PC-3 (cell line): ENCODE measurements at regions not wholly inside any gene's neighbourhood (a gene's known extent, or its start where the extent isn't known, plus 50 kb on each side); places are given as distances from the start of the nearest gene placed in this dataset.

Experiments used
- ATAC-seq: fragments of 200-7000 bp; cut with Tn5 transposase; 2 replicates; pipeline ENCODE4 v1.9.1; 2020; ENCODE audit warnings: mild to moderate bottlenecking, moderate library complexity
- BruUV-seq: library from RNA; stranded (reverse); fragments of 400-500 nt; replicated peaks from 2 replicates; lab custom pipeline; 2021; lab: Mats Ljungman, UMichigan
- CTCF ChIA-PET: fragments of 300-600 bp; sonication (Branson Sonifier 250); formaldehyde crosslinking; loops from one replicate; lab custom pipeline; 2022; ENCODE audit warnings: antibody characterized with exemption; lab: Charles Lee
- POLR2A ChIA-PET: fragments of 300-600 bp; sonication (Branson Sonifier 250); formaldehyde crosslinking; loops from one replicate; lab custom pipeline; 2022; ENCODE audit warnings: antibody characterized with exemption; ENCODE audit not compliant: unreplicated experiment; lab: Charles Lee
- DNase-seq: peaks from one replicate; pipeline ENCODE4 v3.0.0-alpha.2; 2015
- H2AFZ ChIP-seq: fragments of 300-600 bp; sonication (generic); 2 replicates; pipeline ENCODE4 v1.6.0; 2016; ENCODE audit warnings: antibody characterized with exemption, low read length
- H3F3A ChIP-seq: fragments of 300-600 bp; sonication (generic); one replicate; pipeline ENCODE4 v1.6.0; 2017; ENCODE audit warnings: antibody characterized with exemption, low read length, control low read depth, mild to moderate bottlenecking; ENCODE audit not compliant: unreplicated experiment
- H3K27ac ChIP-seq: fragments of 300-600 bp; sonication (generic); 2 replicates; pipeline ENCODE4 v1.5.1; 2016; ENCODE audit warnings: mild to moderate bottlenecking, low read length
- H3K27me3 ChIP-seq: fragments of 300-600 bp; sonication (generic); 2 replicates; pipeline ENCODE4 v1.6.1; 2016; ENCODE audit warnings: low read length, mixed read lengths
- H3K36me3 ChIP-seq: fragments of 300-600 bp; sonication (generic); 2 replicates; pipeline ENCODE4 v1.6.1; 2016; ENCODE audit warnings: low read depth, mixed run types, low read length, mixed read lengths
- H3K4me1 ChIP-seq: fragments of 300-600 bp; sonication (generic); 2 replicates; pipeline ENCODE4 v1.5.1; 2016; ENCODE audit warnings: low read length; ENCODE audit not compliant: insufficient read depth
- H3K4me2 ChIP-seq: fragments of 300-600 bp; sonication (generic); 2 replicates; pipeline ENCODE4 v1.6.0; 2016; ENCODE audit warnings: low read length
- H3K4me3 ChIP-seq: fragments of 300-600 bp; sonication (generic); 2 replicates; pipeline ENCODE4 v1.5.1; 2016; ENCODE audit warnings: mild to moderate bottlenecking, low read length, mixed read lengths
- H3K79me2 ChIP-seq: fragments of 300-600 bp; sonication (generic); 2 replicates; pipeline ENCODE4 v1.6.1; 2017; ENCODE audit warnings: low read length, mixed read lengths
- H3K9ac ChIP-seq: fragments of 300-600 bp; sonication (generic); 2 replicates; pipeline ENCODE4 v1.6.0; 2016; ENCODE audit warnings: mild to moderate bottlenecking, low read length
- H3K9me2 ChIP-seq: fragments of 300-600 bp; sonication (generic); replicated peaks from 2 replicates; pipeline ENCODE4 v1.6.1; 2016; ENCODE audit warnings: mixed run types, low read length, mixed read lengths
- H3K9me3 ChIP-seq: fragments of 300-600 bp; sonication (generic); 2 replicates; pipeline ENCODE4 v1.6.1; 2016; ENCODE audit warnings: low read length, mixed read lengths
- H4K20me1 ChIP-seq: fragments of 300-600 bp; sonication (generic); 2 replicates; pipeline ENCODE4 v1.6.1; 2016; ENCODE audit warnings: low read length, mixed read lengths
- CTCF ChIP-seq: fragments of 300-600 bp; sonication (generic); conservative IDR thresholded peaks from 2 replicates; pipeline ENCODE4 v1.5.1; 2017; ENCODE audit warnings: antibody characterized with exemption, low read depth, mild to moderate bottlenecking, low read length
- EZH2 ChIP-seq: fragments of 300-600 bp; sonication (generic); IDR thresholded peaks from one replicate; pipeline ENCODE4 v1.6.1; 2017; ENCODE audit warnings: antibody characterized with exemption, mild to moderate bottlenecking, low read length; ENCODE audit not compliant: unreplicated experiment
- EZH2phosphoT487 ChIP-seq: fragments of 300-600 bp; sonication (generic); IDR thresholded peaks from 2 replicates; pipeline ENCODE4 v1.6.1; 2018; ENCODE audit warnings: mild to moderate bottlenecking, antibody characterized with exemption, low read length, borderline replicate concordance
- intact Hi-C: fragments of 100-400 bp; cut with micrococcal nuclease; formaldehyde crosslinking; loops from 2 replicates; pipeline ENCODE4 v1.9.0; 2023

- POLR2A ChIA-PET: no interaction called here
- Histone ChIP-seq H2AFZ (no peak overlapping the region), H3K9ac (no peak overlapping the region)
Observed at GRCh38 chr2:216774180-216774579, 78.8 kb upstream of the IGFBP5 start.

DNA sequence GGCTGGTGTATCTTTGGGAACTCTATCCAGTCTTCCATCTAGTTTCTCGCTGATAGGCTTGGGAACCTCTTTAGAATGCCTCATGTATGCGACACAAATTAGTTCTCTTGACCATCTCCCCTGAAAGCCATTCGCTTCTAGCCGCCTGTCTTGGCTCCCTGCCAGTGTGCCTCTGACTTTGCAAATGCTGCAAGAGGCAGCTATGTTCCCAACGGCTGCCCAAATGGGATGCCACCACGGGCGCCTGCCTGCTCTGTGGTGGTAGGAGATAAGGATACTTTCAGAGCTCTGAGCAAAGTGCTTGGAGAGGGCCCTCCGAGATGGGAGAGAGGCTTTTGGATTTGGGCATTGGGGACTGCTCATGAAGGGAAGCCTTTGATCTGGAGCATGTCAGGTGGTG is 77.7 kb upstream of the IGFBP5 start:
- H3K4me2 ChIP-seq: no peak overlapping the region
- H3K27ac ChIP-seq: no peak overlapping the region
- intact Hi-C loops: no loop called here
- no peaks in the 10 kb centered on the region for H3K9me3 ChIP-seq
- no peaks in the 10 kb centered on the region for H3K9me2 ChIP-seq
- CTCF ChIA-PET: no interaction called here
- no peak overlapping the region for H3K4me3 ChIP-seq
- H3K36me3 ChIP-seq: no peaks in the 10 kb centered on the region
- no peaks in the 10 kb centered on the region for H3K79me2 ChIP-seq
- no peak for ATAC-seq
- H3K9ac ChIP-seq: no peak overlapping the region
- TF ChIP-seq EZH2phosphoT487: no peak
- TF ChIP-seq EZH2: no peak
- TF ChIP-seq CTCF: no peak
- POLR2A ChIA-PET: interaction anchor here (0.6 kb wide), 1 partner anchor 1026 kb away, joined by 3 read pairs; no protein-coding TSS in a partner anchor
- H3K27me3 ChIP-seq: no peaks in the 10 kb centered on the region
- H2AFZ ChIP-seq: no peak overlapping the region
- peaks cover 14% of the 10 kb centered on the region for H3K4me1 ChIP-seq
- no peaks in the 10 kb centered on the region for H4K20me1 ChIP-seq
- H3F3A ChIP-seq: no peaks in the 10 kb centered on the region
- no peak for DNase-seq
- no TSS peak for BruUV-seq

More at GRCh38 chr2:216774180-216774579, 78.8 kb upstream of the IGFBP5 start:
- no TSS peak for BruUV-seq
- Histone ChIP-seq H3K9me3 (no peaks in the 10 kb centered on the region), H3K27ac (no peak overlapping the region), H3K9me2 (no peaks in the 10 kb centered on the region), H3F3A (no peaks in the 10 kb centered on the region), H4K20me1 (no peaks in the 10 kb centered on the region), H3K79me2 (no peaks in the 10 kb centered on the region), H3K4me1 (peaks cover 16% of the 10 kb centered on the region), H3K4me2 (0 out of 2 replicates have a peak overlapping the region, but pooled peaks have one; percentile 54), H3K36me3 (no peaks in the 10 kb centered on the region), H3K27me3 (no peaks in the 10 kb centered on the region), H3K4me3 (no peak overlapping the region)
- intact Hi-C loops: no loop called here
- TF ChIP-seq CTCF (no peak), EZH2phosphoT487 (no peak), EZH2 (no peak)
- DNase-seq: no peak
- CTCF ChIA-PET: no interaction called here
- no peak for ATAC-seq

GRCh38 chr2:216770717-216771116 is 75.4 kb upstream of the IGFBP5 start:
- POLR2A ChIA-PET: no interaction called here
- BruUV-seq: no TSS peak

More at GRCh38 chr2:216770717-216771116, 75.4 kb upstream of the IGFBP5 start:
- peaks cover 18% of the 10 kb centered on the region for H3K27me3 ChIP-seq
- no peak overlapping the region for H2AFZ ChIP-seq
- no peaks in the 10 kb centered on the region for H3F3A ChIP-seq
- no peak overlapping the region for H3K27ac ChIP-seq
- TF ChIP-seq EZH2: no peak
- no peak for TF ChIP-seq EZH2phosphoT487
- no peak for TF ChIP-seq CTCF
- CTCF ChIA-PET: no interaction called here
- no peaks in the 10 kb centered on the region for H3K9me3 ChIP-seq
- H3K4me2 ChIP-seq: no peak overlapping the region
- no peaks in the 10 kb centered on the region for H4K20me1 ChIP-seq
- H3K9ac ChIP-seq: no peak overlapping the region
- ATAC-seq: no peak
- no peaks in the 10 kb centered on the region; the same call in 1 of the 2 replicates for H3K9me2 ChIP-seq
- no peak overlapping the region for H3K4me3 ChIP-seq
- intact Hi-C loops: no loop called here
- no peak for DNase-seq
- no peaks in the 10 kb centered on the region for H3K36me3 ChIP-seq
- peaks cover 8% of the 10 kb centered on the region for H3K4me1 ChIP-seq
- no peaks in the 10 kb centered on the region for H3K79me2 ChIP-seq
